Upper lobe of left lung (tissue), 4 donors: ENCODE measurements at regions not wholly inside any gene's neighbourhood (a gene's known extent, or its start where the extent isn't known, plus 50 kb on each side); places are given as distances from the start of the nearest gene placed in this dataset.

Source experiments
- EP300 ChIP-seq, 4 donors: sonication (generic); formaldehyde crosslinking; IDR thresholded peaks; one replicate each; pipeline ENCODE4 v1.5.1; 2017; ENCODE audit warnings: antibody characterized with exemption in 4 of 4, control low read depth in 2 of 4
- POLR2A ChIP-seq, 4 donors: fragments of 450-650 bp; IDR thresholded peaks; one replicate each; pipeline ENCODE4 v1.5.1; 2016 to 2017; ENCODE audit warnings: antibody characterized with exemption in 4 of 4, mild to moderate bottlenecking in 2 of 4
- POLR2AphosphoS5 ChIP-seq, 2 donors: sonication (generic); formaldehyde crosslinking; IDR thresholded peaks; one replicate each; pipeline ENCODE4 v1.5.1; 2017; ENCODE audit warnings: antibody characterized with exemption in 2 of 2
- TF ChIP-seq, protein P1 (sequence below), 6 experiments: fragments of 450-650 bp in 4 of 6; fragments of 200-600 bp in 2 of 6; sonication (generic) in 2 of 6; IDR thresholded peaks; one replicate each; pipeline ENCODE4 v1.5.1; 2016 to 2019; ENCODE audit warnings: antibody characterized with exemption in 6 of 6

DNA sequence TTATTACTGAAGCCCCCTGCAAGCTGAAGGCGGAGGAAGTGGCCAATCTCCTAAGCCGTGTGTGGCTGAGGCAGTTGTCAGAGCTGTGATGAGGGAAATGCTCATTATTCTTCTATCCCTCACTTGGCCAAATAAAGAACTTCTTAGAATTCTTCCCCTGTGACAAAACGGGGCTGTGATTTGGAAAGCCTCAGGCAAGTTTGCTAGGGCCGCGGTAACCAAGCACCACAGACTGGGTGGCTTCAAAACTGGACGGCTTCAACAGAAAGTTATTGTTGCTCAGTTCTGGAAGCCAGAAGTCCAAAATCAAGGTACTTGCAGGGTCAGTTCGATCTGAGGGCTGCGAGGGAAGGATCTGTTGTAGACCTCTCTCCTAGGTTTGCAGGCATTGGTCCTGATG is 72.3 kb upstream of the STEAP1B start:
- TF ChIP-seq, protein P1, sequence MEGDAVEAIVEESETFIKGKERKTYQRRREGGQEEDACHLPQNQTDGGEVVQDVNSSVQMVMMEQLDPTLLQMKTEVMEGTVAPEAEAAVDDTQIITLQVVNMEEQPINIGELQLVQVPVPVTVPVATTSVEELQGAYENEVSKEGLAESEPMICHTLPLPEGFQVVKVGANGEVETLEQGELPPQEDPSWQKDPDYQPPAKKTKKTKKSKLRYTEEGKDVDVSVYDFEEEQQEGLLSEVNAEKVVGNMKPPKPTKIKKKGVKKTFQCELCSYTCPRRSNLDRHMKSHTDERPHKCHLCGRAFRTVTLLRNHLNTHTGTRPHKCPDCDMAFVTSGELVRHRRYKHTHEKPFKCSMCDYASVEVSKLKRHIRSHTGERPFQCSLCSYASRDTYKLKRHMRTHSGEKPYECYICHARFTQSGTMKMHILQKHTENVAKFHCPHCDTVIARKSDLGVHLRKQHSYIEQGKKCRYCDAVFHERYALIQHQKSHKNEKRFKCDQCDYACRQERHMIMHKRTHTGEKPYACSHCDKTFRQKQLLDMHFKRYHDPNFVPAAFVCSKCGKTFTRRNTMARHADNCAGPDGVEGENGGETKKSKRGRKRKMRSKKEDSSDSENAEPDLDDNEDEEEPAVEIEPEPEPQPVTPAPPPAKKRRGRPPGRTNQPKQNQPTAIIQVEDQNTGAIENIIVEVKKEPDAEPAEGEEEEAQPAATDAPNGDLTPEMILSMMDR (IDR thresholded peaks at IDR 0.05), result no peak
- TF ChIP-seq POLR2AphosphoS5 (IDR thresholded peaks at IDR 0.05), result no peak
- no peak for TF ChIP-seq POLR2A (IDR thresholded peaks at IDR 0.05)
- TF ChIP-seq EP300 (IDR thresholded peaks at IDR 0.05), result no peak
